ENCODE measurements at regions not wholly inside any gene's neighbourhood (a gene's known extent, or its start where the extent isn't known, plus 50 kb on each side); places are given as distances from the start of the nearest gene placed in this dataset.

- TF ChIP-seq CTCF (IDR thresholded peaks at IDR 0.05; ENCODE audit: low read length) (no peak), EZH2 (optimal IDR thresholded peaks at IDR 0.05; ENCODE audit: low read depth, low read length) (no peak)
Measured at GRCh38 chr21:25324666-25325065, 282.6 kb downstream of the MRPL39 start.
